Brain microvascular endothelial cell (primary cell): ENCODE measurements at regions not wholly inside any gene's neighbourhood (a gene's known extent, or its start where the extent isn't known, plus 50 kb on each side); places are given as distances from the start of the nearest gene placed in this dataset.
"Not testable (repeated sequence)": the region's sequence is repeated elsewhere in the genome, so short reads cannot be mapped to it uniquely, and the experiment has no call there.

Experiments
- DNase-seq: peaks from one replicate; pipeline ENCODE4 v3.0.0-alpha.2; 2020
- H3K27ac ChIP-seq: fragments of 250-450 bp; sonication (Bioruptor Pico); 2 replicates; pipeline ENCODE4 v1.5.1; 2020; ENCODE audit warnings: mild to moderate bottlenecking, moderate library complexity
- H3K27me3 ChIP-seq: fragments of 250-450 bp; sonication (Bioruptor Pico); replicated peaks from 2 replicates; pipeline ENCODE4 v1.5.1; 2020; ENCODE audit warnings: mild to moderate bottlenecking
- H3K36me3 ChIP-seq: fragments of 250-450 bp; sonication (Bioruptor Pico); replicated peaks from 2 replicates; pipeline ENCODE4 v1.5.1; 2020; ENCODE audit warnings: mild to moderate bottlenecking
- H3K4me3 ChIP-seq: 2 replicates; pipeline ENCODE4 v1.5.1; 2011; ENCODE audit warnings: low read depth, mild to moderate bottlenecking, control low read depth, low read length, moderate library complexity
- in situ Hi-C: cut with HindIII; loops from 2 replicates; pipeline ENCODE4 v1.10.0; 2017; ENCODE audit warnings: low sequenced_read_pairs, low pct_ligation_motif_present
- TF ChIP-seq, protein P1 (sequence below): IDR thresholded peaks from 2 replicates; pipeline ENCODE4 v1.5.1; 2011; ENCODE audit warnings: low read depth, mild to moderate bottlenecking, moderate library complexity, low read length, control low read depth, inconsistent platforms; ENCODE audit errors: missing control alignments

DNA sequence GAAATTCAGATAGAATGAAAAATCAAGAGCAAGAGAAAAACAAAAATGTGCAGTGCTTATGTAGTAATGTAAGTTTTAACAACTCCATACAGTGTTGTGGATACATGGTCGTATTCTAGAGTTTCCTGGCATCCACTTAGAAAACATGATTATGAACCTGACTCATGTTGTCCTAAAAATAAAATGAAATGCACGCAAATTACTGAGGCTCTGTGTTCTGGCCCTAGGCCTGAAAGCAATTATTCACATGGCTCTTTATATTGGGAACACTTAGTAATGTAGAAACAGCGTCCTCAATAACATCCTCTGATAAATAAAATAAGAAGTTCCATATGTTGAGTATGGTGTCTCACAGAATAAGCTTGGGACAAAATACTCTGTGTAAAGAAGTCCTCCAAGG is 200.2 kb upstream of the SEMA3E start:
- in situ Hi-C loops: no loop called here
- DNase-seq: no peak
- TF ChIP-seq, protein P1, sequence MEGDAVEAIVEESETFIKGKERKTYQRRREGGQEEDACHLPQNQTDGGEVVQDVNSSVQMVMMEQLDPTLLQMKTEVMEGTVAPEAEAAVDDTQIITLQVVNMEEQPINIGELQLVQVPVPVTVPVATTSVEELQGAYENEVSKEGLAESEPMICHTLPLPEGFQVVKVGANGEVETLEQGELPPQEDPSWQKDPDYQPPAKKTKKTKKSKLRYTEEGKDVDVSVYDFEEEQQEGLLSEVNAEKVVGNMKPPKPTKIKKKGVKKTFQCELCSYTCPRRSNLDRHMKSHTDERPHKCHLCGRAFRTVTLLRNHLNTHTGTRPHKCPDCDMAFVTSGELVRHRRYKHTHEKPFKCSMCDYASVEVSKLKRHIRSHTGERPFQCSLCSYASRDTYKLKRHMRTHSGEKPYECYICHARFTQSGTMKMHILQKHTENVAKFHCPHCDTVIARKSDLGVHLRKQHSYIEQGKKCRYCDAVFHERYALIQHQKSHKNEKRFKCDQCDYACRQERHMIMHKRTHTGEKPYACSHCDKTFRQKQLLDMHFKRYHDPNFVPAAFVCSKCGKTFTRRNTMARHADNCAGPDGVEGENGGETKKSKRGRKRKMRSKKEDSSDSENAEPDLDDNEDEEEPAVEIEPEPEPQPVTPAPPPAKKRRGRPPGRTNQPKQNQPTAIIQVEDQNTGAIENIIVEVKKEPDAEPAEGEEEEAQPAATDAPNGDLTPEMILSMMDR: no peak

DNA sequence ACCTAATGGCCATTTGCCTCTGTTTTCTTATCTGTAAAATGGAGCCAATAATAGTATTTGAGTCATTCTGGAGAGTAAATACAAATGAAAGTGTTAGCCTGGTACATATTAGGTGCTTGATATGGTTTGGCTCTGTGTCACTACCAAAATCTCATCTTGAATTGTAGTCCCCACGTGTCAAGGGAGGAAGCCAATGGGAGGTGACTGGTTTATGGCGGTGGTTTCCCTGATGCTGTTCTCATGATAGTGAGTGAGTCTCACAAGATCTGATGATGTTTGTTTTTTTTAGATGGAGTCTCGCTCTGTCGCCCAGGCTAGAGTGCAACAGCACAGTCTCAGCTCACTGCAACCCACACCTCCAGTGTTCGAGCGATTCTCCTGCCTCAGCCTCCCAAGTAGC is 194.0 kb upstream of the SEMA3E start:
- in situ Hi-C loops: no loop called here
- no peak for DNase-seq
- no peak overlapping the region for H3K27ac ChIP-seq
- no peaks in the 10 kb centered on the region for H3K36me3 ChIP-seq
- no peaks in the 10 kb centered on the region for H3K27me3 ChIP-seq
- no peak overlapping the region for H3K4me3 ChIP-seq
- TF ChIP-seq, protein P1: no peak

More for the DNA sequence above, 200.2 kb upstream of the SEMA3E start:
- no peak overlapping the region for H3K27ac ChIP-seq
- no peaks in the 10 kb centered on the region for H3K36me3 ChIP-seq
- no peak overlapping the region for H3K4me3 ChIP-seq
- H3K27me3 ChIP-seq: no peaks in the 10 kb centered on the region

DNA sequence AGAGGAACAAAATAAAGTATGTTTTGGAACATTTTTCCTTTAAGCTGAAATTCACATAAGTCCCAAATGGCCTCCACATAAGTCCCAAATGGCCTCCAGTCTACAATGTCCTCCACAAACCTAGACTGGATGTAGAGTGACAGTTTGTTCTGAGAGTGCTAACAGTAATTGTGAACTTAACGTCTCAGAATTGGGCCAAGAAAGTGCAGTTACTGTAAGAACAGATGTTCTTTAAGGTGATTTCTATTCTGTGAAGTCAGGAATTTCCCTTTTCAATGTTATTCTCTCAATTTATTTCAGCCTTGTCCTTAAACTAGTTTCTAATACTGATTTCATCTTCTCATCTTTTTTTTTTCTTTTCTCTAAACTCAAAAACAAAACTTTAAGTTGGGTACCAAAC is 188.7 kb upstream of the SEMA3E start:
- Histone ChIP-seq H3K36me3 (no peaks in the 10 kb centered on the region), H3K4me3 (no peak overlapping the region), H3K27me3 (no peaks in the 10 kb centered on the region), H3K27ac (no peak overlapping the region)
- no peak for DNase-seq
- TF ChIP-seq, protein P1: no peak
- in situ Hi-C loops: no loop called here

DNA sequence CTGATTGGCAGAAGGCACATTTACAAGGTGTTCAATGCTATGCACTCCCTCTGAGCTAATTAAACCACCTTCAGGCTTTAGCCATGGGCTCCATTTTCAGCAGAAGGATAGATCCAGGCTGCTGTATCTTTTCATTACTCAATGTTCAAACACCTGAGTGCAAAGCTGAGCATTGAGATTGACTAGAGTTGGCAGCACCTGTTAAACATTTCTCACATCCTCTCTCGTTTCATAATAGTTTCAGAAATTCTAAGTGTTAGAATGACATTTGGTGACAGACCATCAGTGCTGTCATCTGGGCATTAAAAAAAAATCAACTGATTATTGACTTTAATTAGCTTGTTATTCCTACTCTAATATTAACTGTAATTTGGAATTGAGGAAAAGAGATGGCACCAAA is 187.1 kb upstream of the SEMA3E start:
- Histone ChIP-seq H3K27me3 (no peaks in the 10 kb centered on the region), H3K4me3 (no peak overlapping the region), H3K36me3 (no peaks in the 10 kb centered on the region), H3K27ac (no peak overlapping the region)
- TF ChIP-seq, protein P1: no peak
- in situ Hi-C loops: no loop called here
- DNase-seq: no peak

DNA sequence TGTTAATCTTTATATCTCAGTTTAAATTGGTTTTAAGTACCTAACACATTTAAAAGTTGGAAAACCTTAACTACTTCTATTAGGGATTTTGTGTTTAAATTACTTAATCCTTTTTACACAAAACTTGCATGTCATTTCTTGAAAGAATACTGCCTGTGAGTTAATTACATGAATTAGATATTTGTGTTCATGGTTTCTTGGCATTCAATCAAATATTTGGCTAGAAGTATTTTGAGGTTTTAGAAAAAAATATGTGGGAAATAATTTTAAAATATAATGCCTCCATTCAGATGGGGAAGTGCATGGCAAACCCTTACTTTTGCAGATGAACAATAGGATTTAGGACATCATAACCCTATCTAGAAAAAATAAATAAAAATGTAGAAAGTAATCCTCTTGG is 186.5 kb upstream of the SEMA3E start:
- TF ChIP-seq, protein P1: no peak
- H3K27ac ChIP-seq: no peak overlapping the region
- no peak for DNase-seq
- H3K27me3 ChIP-seq: no peaks in the 10 kb centered on the region
- in situ Hi-C loops: no loop called here
- H3K4me3 ChIP-seq: no peak overlapping the region
- H3K36me3 ChIP-seq: no peaks in the 10 kb centered on the region

DNA sequence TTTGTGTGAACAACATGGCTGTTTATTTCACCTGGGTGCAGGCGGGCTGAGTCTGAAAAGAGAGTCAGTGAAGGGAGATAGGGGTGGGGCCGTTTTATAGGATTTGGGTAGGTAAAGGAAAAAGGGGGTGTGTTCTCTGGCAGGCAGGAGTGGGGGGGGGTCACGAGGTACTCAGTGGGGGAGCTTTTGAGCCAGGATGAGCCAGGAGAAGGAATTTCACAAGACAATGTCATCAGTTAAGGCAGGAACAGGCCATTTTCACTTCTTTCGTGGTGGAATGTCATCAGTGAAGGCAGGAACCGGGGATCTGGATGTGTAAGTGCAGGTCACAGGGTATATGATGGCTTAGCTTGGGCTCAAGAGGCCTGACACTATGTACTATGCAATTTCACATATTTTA is 184.8 kb upstream of the SEMA3E start:
- H3K36me3 ChIP-seq, H3K27me3 ChIP-seq, H3K27ac ChIP-seq, in situ Hi-C loops, DNase-seq, H3K4me3 ChIP-seq: not testable (repeated sequence)
